Panc1 (cell line): ENCODE measurements at regions not wholly inside any gene's neighbourhood (a gene's known extent, or its start where the extent isn't known, plus 50 kb on each side); places are given as distances from the start of the nearest gene placed in this dataset.

ENCODE experiments used
- ATAC-seq: fragments of 200-7000 bp; cut with Tn5 transposase; 2 replicates; pipeline ENCODE4 v1.9.1; 2020; ENCODE audit warnings: mild to moderate bottlenecking, moderate library complexity
- BruUV-seq: library from RNA; stranded (reverse); fragments of 400-500 nt; replicated peaks from 2 replicates; lab custom pipeline; 2021; lab: Mats Ljungman, UMichigan
- CTCF ChIA-PET: fragments of 300-600 bp; sonication (Branson Sonifier 250); formaldehyde crosslinking; loops from one replicate; lab custom pipeline; 2022; ENCODE audit warnings: antibody characterized with exemption; lab: Charles Lee
- POLR2A ChIA-PET: fragments of 300-600 bp; sonication (Branson Sonifier 250); formaldehyde crosslinking; loops from one replicate; lab custom pipeline; 2022; ENCODE audit warnings: antibody characterized with exemption; lab: Charles Lee
- DNase-seq: peaks from one replicate; pipeline ENCODE4 v3.0.0-alpha.2; 2010; ENCODE audit warnings: low read depth, low spot score
- H3K27ac ChIP-seq: 2 replicates; pipeline ENCODE4 v1.5.1; 2011; ENCODE audit warnings: mild to moderate bottlenecking, low read length, inconsistent platforms
- H3K27me3 ChIP-seq: fragments of 200-500 bp; sonication (Bioruptor generic); 2 replicates; pipeline ENCODE4 v1.6.0; 2014; ENCODE audit warnings: low read length, inconsistent platforms; ENCODE audit not compliant: control insufficient read depth, insufficient read depth
- H3K36me3 ChIP-seq: fragments of 200-500 bp; sonication (Bioruptor generic); 2 replicates; pipeline ENCODE4 v1.5.1; 2014; ENCODE audit warnings: inconsistent platforms, mild to moderate bottlenecking, low read length, moderate library complexity; ENCODE audit not compliant: control insufficient read depth, insufficient read depth
- H3K4me1 ChIP-seq: 2 replicates; pipeline ENCODE4 v1.5.1; 2011; ENCODE audit warnings: inconsistent platforms, mild to moderate bottlenecking, low read length, moderate library complexity; ENCODE audit not compliant: control insufficient read depth, insufficient read depth
- H3K4me3 ChIP-seq, 2 experiments: 2 replicates each; pipeline ENCODE4 v1.5.1; 2011 to 2012; ENCODE audit warnings: low read depth in 2 of 2, low read length in 2 of 2, mild to moderate bottlenecking in 2 of 2, inconsistent platforms in 1 of 2, moderate library complexity in 1 of 2
- H3K9me3 ChIP-seq: fragments of 200-500 bp; sonication (Bioruptor generic); 2 replicates; pipeline ENCODE4 v1.5.1; 2014; ENCODE audit warnings: low read depth, mild to moderate bottlenecking, inconsistent platforms, low read length, moderate library complexity; ENCODE audit not compliant: control insufficient read depth, insufficient read depth
- CTCF ChIP-seq: fragments of 450-650 bp; IDR thresholded peaks from 2 replicates; pipeline ENCODE4 v1.5.1; 2017; ENCODE audit warnings: mild to moderate bottlenecking
- POLR2AphosphoS5 ChIP-seq: IDR thresholded peaks from 2 replicates; pipeline ENCODE4 v1.6.1; 2012; ENCODE audit warnings: mild to moderate bottlenecking, low read depth, low read length, moderate library complexity
- REST ChIP-seq, 2 experiments: IDR thresholded peaks; 2 replicates each; pipeline ENCODE4 v1.6.1; 2011 to 2012; ENCODE audit warnings: low read depth in 2 of 2, control low read depth in 1 of 2, low read length in 1 of 2, mild to moderate bottlenecking in 1 of 2, moderate library complexity in 1 of 2; ENCODE audit not compliant: insufficient read depth in 1 of 2
- SIN3A ChIP-seq: IDR thresholded peaks from 2 replicates; pipeline ENCODE4 v1.6.1; 2012; ENCODE audit warnings: low read depth, mild to moderate bottlenecking, low read length, moderate library complexity, borderline replicate concordance; ENCODE audit not compliant: insufficient read depth
- TCF7L2 ChIP-seq: IDR thresholded peaks from 2 replicates; pipeline ENCODE4 v1.6.1; 2011; ENCODE audit warnings: mild to moderate bottlenecking, low read depth, low read length, inconsistent platforms
- in situ Hi-C: cut with HindIII; loops from 2 replicates; pipeline ENCODE4 v1.10.0; 2016; ENCODE audit warnings: low sequenced_read_pairs, low pct_unique_long_range_greater_than_20kb
- intact Hi-C: fragments of 100-400 bp; cut with micrococcal nuclease; formaldehyde crosslinking; loops from one replicate; pipeline ENCODE4 v1.10.0; 2022; ENCODE audit not compliant: unreplicated experiment

GRCh38 chr1:91165033-91165654 lies 143.3 kb upstream of the ZNF644 start:
- DNase-seq (peak; percentile 58), ATAC-seq (peak; percentile 97)
- intact Hi-C loops = loop anchor here (1.0 to 10.0 kb wide), 4 partner anchors 150 to 1051 kb away; partner anchors contain the start of gene HFM1
- ChIA-PET POLR2A (no interaction called here), CTCF (interaction anchor here (0.6 to 2.3 kb wide), 8 partner anchors 17 to 762 kb away, joined by 3 to 24 read pairs (median 3); partner anchors contain the start of gene HFM1)
- in situ Hi-C loops = no loop called here
- no peaks in the 10 kb centered on the region for H3K27me3 ChIP-seq
- TF ChIP-seq POLR2AphosphoS5 (no peak), TCF7L2 (no peak), CTCF (peak; percentile 95), SIN3A (no peak), REST (IDR thresholded peaks at IDR 0.05; ENCODE audit: insufficient read depth in 1 of 2, low read depth in 2 of 2, low read length in 1 of 2) (no peak)
- no peaks in the 10 kb centered on the region for H3K4me1 ChIP-seq
- no peak overlapping the region for H3K27ac ChIP-seq
- no peaks in the 10 kb centered on the region for H3K36me3 ChIP-seq
- BruUV-seq = no TSS peak
- H3K4me3 ChIP-seq = no peak overlapping the region
- no peaks in the 10 kb centered on the region for H3K9me3 ChIP-seq

- intact Hi-C loops (loop anchor here (5.0 to 10.0 kb wide), 2 partner anchors 148 to 310 kb away; no protein-coding TSS in a partner anchor), in situ Hi-C loops (no loop called here)
- ChIA-PET CTCF (no interaction called here), POLR2A (no interaction called here)
- Histone ChIP-seq H3K36me3 (no peaks in the 10 kb centered on the region), H3K27ac (no peak overlapping the region), H3K27me3 (no peaks in the 10 kb centered on the region), H3K9me3 (no peaks in the 10 kb centered on the region), H3K4me1 (no peaks in the 10 kb centered on the region), H3K4me3 (no peak overlapping the region)
- DNase-seq = no peak
- no TSS peak for BruUV-seq
- TF ChIP-seq CTCF (no peak), REST (IDR thresholded peaks at IDR 0.05; ENCODE audit: insufficient read depth in 1 of 2, low read depth in 2 of 2, low read length in 1 of 2) (no peak), SIN3A (no peak), POLR2AphosphoS5 (no peak), TCF7L2 (no peak)
- no peak for ATAC-seq
These were observed 140.8 kb upstream of the ZNF644 start for GRCh38 chr1:91162613-91163012.
